ENCODE measurements at regions not wholly inside any gene's neighbourhood (a gene's known extent, or its start where the extent isn't known, plus 50 kb on each side); places are given as distances from the start of the nearest gene placed in this dataset.
"Not testable (repeated sequence)": the region's sequence is repeated elsewhere in the genome, so short reads cannot be mapped to it uniquely, and the experiment has no call there.

DNA sequence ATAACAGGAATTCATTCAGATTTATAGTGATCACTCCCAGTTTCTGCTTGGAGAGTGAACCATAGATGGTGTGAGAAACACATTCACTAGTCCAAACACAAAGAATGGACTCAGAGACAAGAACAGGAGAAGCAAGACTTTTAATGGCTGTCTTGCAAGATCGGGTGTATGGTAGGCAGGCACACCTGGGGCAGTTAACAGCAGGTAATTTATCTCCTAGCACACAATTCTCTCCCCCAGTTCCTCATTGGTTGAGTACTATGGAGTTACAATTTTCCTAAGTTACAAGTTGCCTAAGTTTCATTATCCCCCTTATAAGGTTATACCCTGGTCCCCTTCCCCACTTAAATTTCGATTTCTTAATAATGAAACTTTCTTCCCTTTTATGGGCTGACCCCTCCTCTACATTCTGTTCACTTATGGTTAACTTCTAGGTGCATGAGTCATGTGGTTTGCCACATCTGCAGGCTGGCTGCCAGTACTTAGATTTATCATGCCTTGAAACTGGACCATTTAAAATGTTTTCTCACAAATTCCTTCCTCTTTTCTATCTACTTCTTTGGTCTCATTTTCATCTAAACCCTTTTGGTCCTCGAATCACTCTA, 623.3 kb downstream of the HINT1 start:
- DNase-seq (ENCODE audit: insufficient read length) (no peak), FAIRE-seq (peak; percentile 65)
- TF ChIP-seq POLR2AphosphoS5 (IDR thresholded peaks at IDR 0.05; ENCODE audit: low read depth, low read length) (no peak), POLR2A (IDR thresholded peaks at IDR 0.05; ENCODE audit: low read depth, low read length) (no peak), TAF1 (IDR thresholded peaks at IDR 0.05; ENCODE audit: borderline replicate concordance, low read depth, low read length) (no peak)

DNA sequence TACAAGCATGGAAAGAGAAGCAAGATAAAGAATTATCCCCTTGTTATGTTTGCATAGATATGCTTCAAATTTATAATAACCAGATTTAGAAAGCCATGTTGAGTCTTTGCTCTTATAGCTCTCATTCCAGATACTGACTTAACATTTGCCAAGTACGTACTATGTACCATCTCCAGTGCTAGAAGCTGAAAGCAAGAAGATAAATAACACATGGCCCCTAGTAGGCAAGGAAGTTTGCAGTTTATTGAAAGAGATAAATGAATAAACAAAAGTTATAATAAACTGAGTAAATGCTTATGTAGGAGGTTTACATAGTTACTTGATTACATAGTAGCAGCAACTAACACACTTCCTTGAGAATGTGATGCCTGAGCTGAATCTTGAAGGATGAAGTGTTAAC, 628.4 kb downstream of the HINT1 start:
- TF ChIP-seq POLR2AphosphoS5 (IDR thresholded peaks at IDR 0.05; ENCODE audit: low read depth, low read length) (no peak), TAF1 (IDR thresholded peaks at IDR 0.05; ENCODE audit: borderline replicate concordance, low read depth, low read length) (no peak), POLR2A (IDR thresholded peaks at IDR 0.05; ENCODE audit: low read depth, low read length) (no peak)
- no peak for DNase-seq (ENCODE audit: insufficient read length)
- FAIRE-seq: no peak

DNA sequence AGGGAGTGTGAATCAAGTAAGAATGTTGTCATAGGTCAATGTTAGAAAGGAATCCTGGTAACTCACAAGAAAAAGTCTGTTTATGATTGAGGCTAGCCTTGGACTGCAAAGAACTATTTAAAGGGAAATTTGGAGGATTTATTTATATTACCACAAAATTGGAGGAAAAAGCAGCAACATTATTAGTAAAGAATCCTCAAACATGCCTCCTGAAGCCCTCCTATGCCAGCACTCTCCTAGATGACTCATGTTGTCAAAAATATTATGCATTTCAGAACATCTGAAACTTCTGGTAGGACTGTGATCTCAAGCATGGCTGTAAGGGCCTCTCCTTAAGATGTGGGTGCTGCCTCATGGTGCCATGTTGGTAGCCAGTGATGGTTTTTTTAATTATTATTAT, 628.5 kb downstream of the CHSY3 start:
- TF ChIP-seq TAF1 (IDR thresholded peaks at IDR 0.05; ENCODE audit: borderline replicate concordance, low read depth, low read length): no peak
- TF ChIP-seq POLR2AphosphoS5 (IDR thresholded peaks at IDR 0.05; ENCODE audit: low read depth, low read length): no peak
- no peak for TF ChIP-seq POLR2A (IDR thresholded peaks at IDR 0.05; ENCODE audit: low read depth, low read length)
- no peak for FAIRE-seq
- no peak for DNase-seq (ENCODE audit: insufficient read length)

DNA sequence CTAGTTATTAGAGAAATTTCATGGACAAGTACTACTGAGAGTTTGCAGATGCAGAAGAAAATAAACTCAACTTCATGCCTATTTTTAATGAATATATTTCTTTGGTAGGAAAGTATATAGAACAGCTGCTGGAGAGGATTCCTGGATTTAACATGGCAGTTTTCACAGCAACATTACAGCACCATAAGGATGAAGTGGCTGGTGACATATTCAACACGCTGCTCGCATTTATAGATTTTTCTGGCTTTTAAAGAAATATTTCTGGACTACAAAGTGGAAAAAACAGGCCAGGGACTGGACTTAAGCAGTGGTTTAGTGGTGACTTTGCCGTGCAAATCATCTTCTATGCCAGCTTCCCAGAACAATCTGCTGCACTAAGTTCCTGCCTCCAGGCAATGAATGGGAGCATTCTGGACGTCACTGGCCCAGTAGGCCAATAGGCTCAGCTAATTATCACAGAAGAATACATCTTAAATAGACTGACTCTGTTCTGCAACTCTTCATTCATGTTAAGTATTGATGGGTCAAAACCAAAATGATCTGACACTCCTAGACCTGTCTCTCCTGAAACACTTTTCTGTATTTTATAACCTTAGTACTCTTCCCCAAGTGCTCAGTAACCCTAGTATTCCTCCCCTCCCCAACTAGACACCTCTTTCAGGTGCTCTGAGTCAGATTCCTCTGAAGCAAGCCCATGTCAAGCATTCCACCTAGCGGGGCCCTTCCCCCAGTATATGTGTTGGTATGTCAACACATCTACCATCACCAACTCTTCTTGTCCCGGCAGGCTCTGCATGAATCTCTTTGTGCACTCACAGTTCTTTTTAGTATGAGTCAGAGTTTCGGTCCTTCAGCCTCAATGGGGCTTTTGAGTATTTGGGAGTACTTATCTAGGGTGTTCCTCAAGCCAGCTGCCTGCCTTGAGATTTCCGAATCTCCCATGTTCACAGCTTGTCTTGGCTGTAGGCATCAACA, 625.5 kb downstream of the CHSY3 start:
- DNase-seq (ENCODE audit: insufficient read length): no peak

DNA sequence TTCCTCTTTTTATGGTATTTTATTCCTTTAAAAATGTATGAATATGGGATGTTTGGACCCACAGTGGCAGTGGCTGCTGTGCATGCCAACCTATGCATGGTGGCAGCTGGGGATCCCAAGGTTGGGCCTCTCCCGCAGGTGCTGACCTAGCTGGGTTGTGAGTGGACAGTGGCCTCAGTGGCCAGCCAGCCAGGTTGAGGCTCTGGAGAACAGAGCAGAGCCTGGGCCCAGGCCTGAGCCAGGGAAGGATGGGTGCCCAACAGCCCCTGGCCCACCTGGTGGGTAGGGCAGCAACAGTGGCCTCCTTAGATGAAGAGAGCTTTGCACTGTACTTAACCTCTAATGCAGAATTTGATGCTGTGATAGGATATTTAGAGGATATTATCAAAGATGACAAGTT, 624.8 kb downstream of the CHSY3 start:
- no peak for FAIRE-seq
- no peak for TF ChIP-seq POLR2AphosphoS5 (IDR thresholded peaks at IDR 0.05; ENCODE audit: low read depth, low read length)
- TF ChIP-seq TAF1 (IDR thresholded peaks at IDR 0.05; ENCODE audit: borderline replicate concordance, low read depth, low read length): no peak
- TF ChIP-seq POLR2A (IDR thresholded peaks at IDR 0.05; ENCODE audit: low read depth, low read length): no peak
- no peak for DNase-seq (ENCODE audit: insufficient read length)

More for the DNA sequence above, 625.5 kb downstream of the CHSY3 start:
- FAIRE-seq: no peak
- TF ChIP-seq POLR2AphosphoS5 (IDR thresholded peaks at IDR 0.05; ENCODE audit: low read depth, low read length) (no peak), TAF1 (IDR thresholded peaks at IDR 0.05; ENCODE audit: borderline replicate concordance, low read depth, low read length) (no peak), POLR2A (IDR thresholded peaks at IDR 0.05; ENCODE audit: low read depth, low read length) (no peak)

DNA sequence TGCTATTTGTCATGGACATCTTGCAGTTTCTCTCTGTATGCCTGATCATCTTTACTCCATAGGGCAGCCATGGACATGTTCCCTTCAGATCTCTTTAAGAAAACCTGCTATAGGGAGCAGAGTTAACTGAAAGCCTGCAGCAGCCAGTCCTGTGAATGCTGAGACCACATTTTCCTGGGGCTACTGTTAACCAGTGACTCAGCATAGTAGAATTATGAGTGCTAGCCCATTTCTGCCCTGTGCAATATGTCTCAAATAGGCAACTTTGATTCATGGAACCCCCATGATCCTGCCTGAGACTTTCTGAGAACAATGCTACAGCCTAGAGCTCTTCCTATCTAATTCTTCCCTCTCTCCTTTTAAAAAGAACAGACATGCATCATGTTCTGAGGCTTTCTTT, 624.2 kb downstream of the CHSY3 start:
- TF ChIP-seq TAF1 (IDR thresholded peaks at IDR 0.05; ENCODE audit: borderline replicate concordance, low read depth, low read length) (no peak), POLR2AphosphoS5 (IDR thresholded peaks at IDR 0.05; ENCODE audit: low read depth, low read length) (no peak), POLR2A (IDR thresholded peaks at IDR 0.05; ENCODE audit: low read depth, low read length) (no peak)
- FAIRE-seq (no peak), DNase-seq (ENCODE audit: insufficient read length) (no peak)

DNA sequence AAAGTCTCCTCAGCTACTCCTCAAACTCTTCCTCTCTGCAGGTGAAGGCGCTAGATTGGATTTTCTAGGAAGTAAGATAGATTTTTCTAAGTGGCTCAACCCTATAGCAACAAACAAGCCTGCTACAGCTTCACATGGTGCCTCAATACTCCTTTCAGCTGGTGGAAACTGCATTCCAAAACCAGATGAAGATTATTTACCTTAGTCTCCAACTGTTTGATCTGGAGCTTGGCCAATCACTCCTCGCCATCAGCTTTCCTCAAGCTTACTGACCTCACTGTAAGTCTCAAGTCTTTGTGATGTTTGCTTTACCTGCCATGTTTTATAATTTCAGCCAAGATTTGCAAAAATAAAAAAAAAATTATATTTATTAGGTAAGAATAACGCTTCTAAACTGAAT, 622.4 kb downstream of the CHSY3 start:
- DNase-seq (ENCODE audit: insufficient read length): no peak
- TF ChIP-seq POLR2A (IDR thresholded peaks at IDR 0.05; ENCODE audit: low read depth, low read length) (no peak), POLR2AphosphoS5 (IDR thresholded peaks at IDR 0.05; ENCODE audit: low read depth, low read length) (no peak), TAF1 (IDR thresholded peaks at IDR 0.05; ENCODE audit: borderline replicate concordance, low read depth, low read length) (no peak)
- no peak for FAIRE-seq

DNA sequence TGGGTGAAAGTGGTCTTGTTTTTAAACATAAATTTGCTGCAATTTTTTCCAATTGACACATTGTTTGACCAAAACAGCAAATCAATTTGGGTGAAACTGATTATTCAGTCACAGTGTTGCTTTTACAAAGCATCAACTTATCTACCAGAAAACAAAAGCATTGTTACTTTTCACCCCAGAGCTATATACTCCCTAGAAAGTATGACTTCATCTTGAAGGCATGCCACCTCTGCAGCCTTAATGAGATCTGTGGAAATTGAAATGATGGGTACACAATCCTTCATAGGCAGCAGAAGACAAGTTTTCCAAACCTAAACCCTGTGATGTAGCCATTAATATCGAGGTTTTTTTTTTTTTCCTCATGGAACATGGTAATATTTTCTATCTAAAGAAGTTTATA, 615.9 kb downstream of the CHSY3 start:
- FAIRE-seq (no peak), DNase-seq (ENCODE audit: insufficient read length) (no peak)
- TF ChIP-seq POLR2AphosphoS5 (IDR thresholded peaks at IDR 0.05; ENCODE audit: low read depth, low read length) (no peak), TAF1 (IDR thresholded peaks at IDR 0.05; ENCODE audit: borderline replicate concordance, low read depth, low read length) (no peak), POLR2A (IDR thresholded peaks at IDR 0.05; ENCODE audit: low read depth, low read length) (no peak)

DNA sequence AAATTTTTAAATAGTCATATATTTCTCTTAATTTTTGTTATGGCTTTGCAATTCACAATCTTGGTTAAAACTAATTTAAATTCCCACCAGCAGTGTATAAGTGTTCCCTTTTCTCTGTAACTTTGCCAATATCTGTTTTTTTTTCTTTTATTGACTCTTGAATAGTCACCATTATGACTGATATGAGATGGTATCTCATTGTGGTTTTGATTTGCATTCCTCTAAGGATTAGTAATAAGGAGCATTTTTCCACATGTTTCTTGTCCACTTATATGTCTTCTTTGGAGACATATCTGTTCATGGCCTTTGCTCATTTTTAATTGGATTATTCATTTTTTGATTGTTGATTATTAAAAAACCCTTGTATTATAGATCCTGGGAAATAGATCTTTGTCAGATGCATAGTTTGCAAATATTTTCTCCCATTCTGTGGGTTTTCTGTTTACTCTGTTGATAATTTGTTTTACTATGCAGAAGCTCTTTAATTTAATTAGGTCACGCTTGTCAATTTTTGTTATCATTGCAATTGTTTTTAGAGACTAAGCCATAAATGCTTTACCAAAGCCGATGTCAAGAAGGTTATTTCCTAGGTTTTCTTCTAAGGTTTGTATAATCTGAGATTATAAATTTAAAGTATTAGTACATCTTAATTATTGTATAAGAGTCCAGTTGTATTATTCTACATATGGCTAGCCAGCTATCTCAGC, 610.9 kb downstream of the CHSY3 start:
- FAIRE-seq (no peak), DNase-seq (ENCODE audit: insufficient read length) (no peak)
- no peak for TF ChIP-seq POLR2A (IDR thresholded peaks at IDR 0.05; ENCODE audit: low read depth, low read length)
- TF ChIP-seq POLR2AphosphoS5 (IDR thresholded peaks at IDR 0.05; ENCODE audit: low read depth, low read length): no peak
- no peak for TF ChIP-seq TAF1 (IDR thresholded peaks at IDR 0.05; ENCODE audit: borderline replicate concordance, low read depth, low read length)

DNA sequence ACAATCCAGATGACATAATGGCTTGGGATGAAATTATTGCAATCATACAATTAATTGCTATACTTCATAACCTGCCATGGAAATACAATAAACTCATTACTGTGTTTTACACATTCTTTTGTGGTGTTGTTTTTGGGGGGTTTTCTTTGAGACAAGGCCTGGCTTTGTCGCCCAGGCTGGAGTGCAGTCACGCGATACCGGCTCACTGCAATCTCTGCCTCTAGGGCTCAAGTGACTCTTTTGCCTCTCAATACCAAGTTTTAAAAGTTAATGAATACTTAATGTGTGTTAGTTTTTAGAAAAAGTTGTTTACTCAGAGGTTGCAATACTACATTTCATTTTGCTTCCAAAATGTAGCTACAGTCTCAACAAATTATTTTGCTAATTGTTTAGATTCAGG, 598.4 kb downstream of the CHSY3 start:
- no peak for DNase-seq (ENCODE audit: insufficient read length)
- no peak for FAIRE-seq
- TF ChIP-seq TAF1 (IDR thresholded peaks at IDR 0.05; ENCODE audit: borderline replicate concordance, low read depth, low read length): no peak
- TF ChIP-seq POLR2A (IDR thresholded peaks at IDR 0.05; ENCODE audit: low read depth, low read length): no peak
- no peak for TF ChIP-seq POLR2AphosphoS5 (IDR thresholded peaks at IDR 0.05; ENCODE audit: low read depth, low read length)

DNA sequence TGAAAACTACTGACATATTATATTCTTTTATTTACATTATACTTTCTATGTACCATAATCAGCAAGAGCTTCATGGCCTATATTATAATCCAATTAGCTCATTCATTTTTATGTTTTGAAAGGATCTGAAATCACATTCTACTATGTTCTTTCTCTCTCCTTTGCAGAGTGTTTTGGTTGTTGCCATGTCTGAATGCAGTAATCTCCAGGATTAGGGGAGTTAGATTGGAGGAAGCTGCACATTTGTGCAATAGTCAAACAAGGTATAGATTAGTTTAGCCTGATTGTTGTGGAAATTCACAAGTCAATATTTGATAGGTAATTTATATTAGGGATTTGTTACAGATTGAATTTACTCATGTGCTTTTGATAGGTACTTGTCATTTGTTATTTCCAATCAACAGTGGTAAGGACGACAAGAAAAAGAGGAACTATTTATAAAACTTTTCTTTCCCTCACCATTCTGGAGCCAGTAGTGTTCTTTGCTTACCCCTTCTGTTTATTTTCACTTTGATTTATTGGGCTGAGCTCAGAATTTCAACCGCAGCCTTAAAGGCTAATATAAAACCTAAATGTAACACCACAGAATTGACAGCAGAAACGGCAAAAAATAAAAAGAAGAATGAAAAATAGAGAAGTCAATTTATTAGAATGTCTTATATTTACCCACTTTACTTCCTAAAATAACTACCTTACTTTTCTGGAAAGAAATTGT, 597.0 kb downstream of the CHSY3 start:
- no peak for TF ChIP-seq TAF1 (IDR thresholded peaks at IDR 0.05; ENCODE audit: borderline replicate concordance, low read depth, low read length)
- TF ChIP-seq POLR2A (IDR thresholded peaks at IDR 0.05; ENCODE audit: low read depth, low read length): no peak
- TF ChIP-seq POLR2AphosphoS5 (IDR thresholded peaks at IDR 0.05; ENCODE audit: low read depth, low read length): no peak
- no peak for DNase-seq (ENCODE audit: insufficient read length)
- no peak for FAIRE-seq

DNA sequence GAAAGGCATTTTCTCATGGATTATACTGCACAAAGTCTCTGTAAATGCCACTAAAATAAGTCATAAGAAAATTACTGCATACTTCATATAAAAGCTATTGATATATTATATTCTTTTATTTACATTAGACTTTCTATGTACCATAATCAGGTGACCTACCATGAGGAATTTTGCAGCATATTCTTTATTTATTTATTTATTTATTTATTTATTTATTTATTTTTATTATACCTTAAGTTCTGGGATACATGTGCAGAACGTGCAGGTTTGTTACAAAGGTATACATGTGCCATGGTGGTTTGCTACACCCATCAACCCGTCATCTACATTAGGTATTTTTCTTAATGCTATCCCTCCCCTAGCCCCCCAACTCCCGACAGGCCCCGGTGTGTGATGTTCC, 596.2 kb downstream of the CHSY3 start:
- not testable (repeated sequence) for FAIRE-seq; DNase-seq (ENCODE audit: insufficient read length)
